Gastroesophageal sphincter (tissue), 3 donors: ENCODE measurements at regions not wholly inside any gene's neighbourhood (a gene's known extent, or its start where the extent isn't known, plus 50 kb on each side); places are given as distances from the start of the nearest gene placed in this dataset.

Experiments
- POLR2A ChIP-seq, 2 donors: fragments of 450-650 bp; IDR thresholded peaks; one replicate each; pipeline ENCODE4 v1.6.1; 2017; ENCODE audit warnings: antibody characterized with exemption in 2 of 2, mild to moderate bottlenecking in 2 of 2, moderate library complexity in 1 of 2
- POLR2AphosphoS5 ChIP-seq: sonication (generic); formaldehyde crosslinking; IDR thresholded peaks from one replicate; pipeline ENCODE4 v1.6.1; 2017; ENCODE audit warnings: antibody characterized with exemption
- TF ChIP-seq, protein P1 (sequence below), 4 experiments: fragments of 200-600 bp in 2 of 4; fragments of 450-650 bp in 2 of 4; sonication (generic) in 1 of 4; IDR thresholded peaks; one replicate each; pipeline ENCODE4 v1.5.1; 2017 to 2019; ENCODE audit warnings: antibody characterized with exemption in 4 of 4, mild to moderate bottlenecking in 2 of 4, moderate library complexity in 2 of 4

DNA sequence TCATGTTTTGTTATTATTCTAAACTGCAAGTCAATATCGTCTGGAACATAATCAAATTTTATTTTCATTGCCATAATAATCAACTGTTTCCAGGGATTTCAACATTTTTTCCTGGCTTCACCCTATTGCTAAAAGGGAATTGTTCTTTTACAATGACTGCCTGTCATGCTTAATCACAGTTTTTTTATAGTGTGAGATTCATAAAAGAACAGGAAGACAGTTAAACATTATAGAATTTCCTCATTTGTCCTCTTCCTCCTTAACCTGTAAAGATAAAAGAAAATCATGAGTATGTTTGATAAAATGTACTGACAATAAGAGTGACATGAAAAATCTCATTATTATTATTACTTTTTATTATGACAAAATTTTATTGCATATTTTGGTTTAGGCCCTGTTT, 73.3 kb upstream of the CENPW start:
- TF ChIP-seq, protein P1, sequence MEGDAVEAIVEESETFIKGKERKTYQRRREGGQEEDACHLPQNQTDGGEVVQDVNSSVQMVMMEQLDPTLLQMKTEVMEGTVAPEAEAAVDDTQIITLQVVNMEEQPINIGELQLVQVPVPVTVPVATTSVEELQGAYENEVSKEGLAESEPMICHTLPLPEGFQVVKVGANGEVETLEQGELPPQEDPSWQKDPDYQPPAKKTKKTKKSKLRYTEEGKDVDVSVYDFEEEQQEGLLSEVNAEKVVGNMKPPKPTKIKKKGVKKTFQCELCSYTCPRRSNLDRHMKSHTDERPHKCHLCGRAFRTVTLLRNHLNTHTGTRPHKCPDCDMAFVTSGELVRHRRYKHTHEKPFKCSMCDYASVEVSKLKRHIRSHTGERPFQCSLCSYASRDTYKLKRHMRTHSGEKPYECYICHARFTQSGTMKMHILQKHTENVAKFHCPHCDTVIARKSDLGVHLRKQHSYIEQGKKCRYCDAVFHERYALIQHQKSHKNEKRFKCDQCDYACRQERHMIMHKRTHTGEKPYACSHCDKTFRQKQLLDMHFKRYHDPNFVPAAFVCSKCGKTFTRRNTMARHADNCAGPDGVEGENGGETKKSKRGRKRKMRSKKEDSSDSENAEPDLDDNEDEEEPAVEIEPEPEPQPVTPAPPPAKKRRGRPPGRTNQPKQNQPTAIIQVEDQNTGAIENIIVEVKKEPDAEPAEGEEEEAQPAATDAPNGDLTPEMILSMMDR (IDR thresholded peaks at IDR 0.05), result no peak
- TF ChIP-seq POLR2A (IDR thresholded peaks at IDR 0.05) (no peak), POLR2AphosphoS5 (no peak)
